D721Med (cell line): ENCODE measurements at regions not wholly inside any gene's neighbourhood (a gene's known extent, or its start where the extent isn't known, plus 50 kb on each side); places are given as distances from the start of the nearest gene placed in this dataset.

ENCODE experiments used
- DNase-seq: peaks from one replicate; pipeline ENCODE4 v3.0.0; 2011; ENCODE audit warnings: low spot score; ENCODE audit not compliant: insufficient read length
- FAIRE-seq: peaks from 2 replicates; lab custom pipeline; 2011; peaks lifted over from hg19 to GRCh38; lab: Jason Lieb, UNC
- TF ChIP-seq, protein P1 (sequence below): IDR thresholded peaks from 2 replicates; pipeline ENCODE4 v1.5.1; 2012; ENCODE audit warnings: mild to moderate bottlenecking, control low read depth; ENCODE audit not compliant: insufficient read depth; ENCODE audit errors: missing control alignments

DNA sequence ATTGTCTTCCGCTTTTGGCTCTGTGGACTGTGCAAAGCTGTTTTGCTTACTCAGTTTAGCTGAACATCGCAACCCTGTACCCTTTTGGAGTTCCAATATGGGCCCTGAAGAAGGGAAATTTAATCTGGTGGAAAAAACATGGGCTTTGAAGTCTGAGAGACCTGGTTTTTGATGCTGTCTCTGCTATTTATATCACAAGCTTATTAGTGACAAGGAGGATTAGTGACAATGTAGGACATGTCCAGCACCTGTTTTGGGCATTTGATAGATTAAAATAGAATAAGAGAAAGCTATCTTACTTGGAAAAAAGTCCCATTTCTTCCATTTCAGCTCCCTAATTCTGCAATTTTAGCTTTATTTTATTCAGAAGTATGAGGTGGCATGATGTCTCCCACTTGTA, 417.3 kb downstream of the SPRY1 start:
- no peak for DNase-seq
- FAIRE-seq = no peak
- TF ChIP-seq, protein P1, sequence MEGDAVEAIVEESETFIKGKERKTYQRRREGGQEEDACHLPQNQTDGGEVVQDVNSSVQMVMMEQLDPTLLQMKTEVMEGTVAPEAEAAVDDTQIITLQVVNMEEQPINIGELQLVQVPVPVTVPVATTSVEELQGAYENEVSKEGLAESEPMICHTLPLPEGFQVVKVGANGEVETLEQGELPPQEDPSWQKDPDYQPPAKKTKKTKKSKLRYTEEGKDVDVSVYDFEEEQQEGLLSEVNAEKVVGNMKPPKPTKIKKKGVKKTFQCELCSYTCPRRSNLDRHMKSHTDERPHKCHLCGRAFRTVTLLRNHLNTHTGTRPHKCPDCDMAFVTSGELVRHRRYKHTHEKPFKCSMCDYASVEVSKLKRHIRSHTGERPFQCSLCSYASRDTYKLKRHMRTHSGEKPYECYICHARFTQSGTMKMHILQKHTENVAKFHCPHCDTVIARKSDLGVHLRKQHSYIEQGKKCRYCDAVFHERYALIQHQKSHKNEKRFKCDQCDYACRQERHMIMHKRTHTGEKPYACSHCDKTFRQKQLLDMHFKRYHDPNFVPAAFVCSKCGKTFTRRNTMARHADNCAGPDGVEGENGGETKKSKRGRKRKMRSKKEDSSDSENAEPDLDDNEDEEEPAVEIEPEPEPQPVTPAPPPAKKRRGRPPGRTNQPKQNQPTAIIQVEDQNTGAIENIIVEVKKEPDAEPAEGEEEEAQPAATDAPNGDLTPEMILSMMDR = no peak

DNA sequence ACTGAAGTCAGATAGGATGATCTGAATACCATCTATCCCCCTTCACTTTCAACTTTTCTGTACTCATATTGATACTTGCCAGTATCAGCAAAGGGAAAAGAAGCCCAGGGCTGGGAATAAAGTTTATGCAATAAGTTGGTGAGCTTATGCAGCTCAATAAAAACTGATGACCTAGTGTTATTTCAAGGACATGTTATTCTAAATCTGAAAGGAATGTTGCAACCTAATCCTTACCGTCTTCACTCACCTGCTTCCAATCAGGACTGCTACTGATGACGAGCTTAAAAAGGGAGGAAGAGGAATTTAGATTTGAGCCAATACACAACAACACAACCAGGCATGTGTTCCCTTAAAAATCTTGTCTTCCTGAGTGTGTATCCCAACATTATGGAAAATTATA, 419.9 kb downstream of the SPRY1 start:
- DNase-seq = no peak
- no peak for FAIRE-seq
- TF ChIP-seq, protein P1 = no peak

DNA sequence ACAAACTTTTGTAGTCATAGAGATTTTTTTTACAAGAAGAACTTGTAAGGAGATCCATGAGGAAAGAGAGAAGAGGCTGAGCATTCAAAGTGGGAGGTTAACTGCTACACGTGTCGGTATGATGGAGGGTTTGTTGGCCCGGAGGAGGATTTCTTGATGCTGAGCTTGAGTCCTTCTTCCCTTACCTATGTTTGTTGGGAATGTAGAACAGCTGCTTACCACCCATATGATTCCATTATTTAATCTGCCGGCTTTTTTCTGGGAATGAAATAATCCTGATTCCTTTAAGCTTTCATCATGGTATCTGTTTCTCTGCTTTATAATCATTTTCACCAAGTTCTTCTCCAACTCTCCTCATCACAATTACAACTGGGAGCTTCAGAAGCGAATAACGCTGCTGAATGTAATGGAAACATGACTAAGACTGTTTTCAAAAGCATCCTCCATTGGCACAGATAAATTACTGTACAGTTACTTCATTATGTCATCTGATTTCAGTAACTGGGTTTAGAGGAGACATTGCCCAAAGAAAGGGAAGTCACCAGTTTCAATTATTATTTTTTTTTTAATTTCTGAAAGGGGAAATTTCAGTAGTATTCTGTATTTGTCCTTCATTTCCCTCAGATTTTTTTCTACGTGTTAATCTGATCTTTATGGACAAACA, 420.6 kb downstream of the SPRY1 start:
- DNase-seq = no peak
- TF ChIP-seq, protein P1 = no peak
- FAIRE-seq = no peak

DNA sequence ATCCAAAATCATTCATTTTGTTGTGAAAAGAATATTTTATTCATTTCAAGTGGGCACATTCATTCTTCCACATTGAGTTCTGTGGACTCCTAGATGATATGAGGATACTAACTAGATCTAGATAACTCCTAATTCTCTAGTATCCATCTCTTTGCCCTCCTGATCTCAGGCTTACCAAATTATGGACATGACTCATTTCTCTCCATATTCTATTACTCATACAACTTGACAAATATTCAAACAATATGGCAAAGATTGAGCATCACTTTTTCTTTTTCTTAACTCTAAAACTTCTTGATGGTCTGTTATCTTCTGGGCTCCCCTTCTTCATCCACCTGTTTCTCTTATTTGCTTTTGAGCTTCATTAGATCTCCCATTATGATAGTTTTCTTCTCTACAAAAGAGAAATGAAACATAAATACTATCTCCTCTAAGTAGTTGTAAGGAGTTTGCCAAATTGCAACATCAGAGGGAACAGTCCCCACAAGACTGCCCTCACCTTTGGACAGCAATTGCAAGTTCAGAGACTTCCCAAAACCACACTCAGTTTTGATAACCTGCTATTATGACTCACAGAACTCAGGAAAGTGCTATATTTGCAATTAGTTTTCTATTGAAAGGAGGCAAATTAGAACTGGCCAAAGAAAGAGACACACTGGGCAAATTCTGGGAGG, 422.9 kb downstream of the SPRY1 start:
- TF ChIP-seq, protein P1 = no peak
- no peak for FAIRE-seq
- no peak for DNase-seq

DNA sequence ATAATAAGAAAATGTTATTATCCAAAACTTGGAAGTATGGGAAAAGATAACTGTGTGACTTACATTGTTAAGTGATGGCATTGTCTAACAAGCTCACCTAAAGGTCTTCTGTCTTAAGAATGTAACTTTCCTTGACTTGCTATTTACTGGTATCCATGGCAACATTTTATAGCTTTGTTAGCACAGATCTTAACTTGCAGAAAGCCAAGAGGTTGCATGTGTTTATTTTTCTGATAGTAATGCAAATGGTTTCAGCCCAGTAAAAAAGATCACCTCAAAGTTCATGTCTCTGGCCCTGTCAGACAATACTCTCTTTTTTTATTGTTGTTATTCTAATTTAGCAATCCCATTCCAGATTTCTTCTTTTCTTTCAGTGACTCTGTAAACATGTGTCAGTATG, 425.3 kb downstream of the SPRY1 start:
- TF ChIP-seq, protein P1 = no peak
- DNase-seq (no peak), FAIRE-seq (no peak)

DNA sequence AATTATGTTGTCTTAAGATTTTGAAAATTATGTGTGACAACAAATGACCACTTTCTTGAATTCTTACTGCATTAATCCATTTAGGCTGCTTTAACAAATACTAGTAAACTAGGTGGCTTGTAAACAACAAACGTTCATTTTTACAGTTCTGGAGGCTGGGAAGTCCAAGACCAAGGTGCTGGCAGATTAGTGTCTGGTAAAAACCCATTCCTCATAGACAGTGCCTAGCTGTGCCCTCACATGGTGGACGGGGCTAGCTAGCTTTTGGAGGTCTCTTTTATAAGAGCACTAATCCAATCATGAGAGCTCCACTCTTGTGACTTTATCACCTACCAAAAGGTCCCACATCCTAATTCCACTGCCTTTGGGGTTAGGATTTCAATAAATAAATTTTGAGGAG, 425.8 kb downstream of the SPRY1 start:
- FAIRE-seq = no peak
- TF ChIP-seq, protein P1 = no peak
- DNase-seq = no peak

DNA sequence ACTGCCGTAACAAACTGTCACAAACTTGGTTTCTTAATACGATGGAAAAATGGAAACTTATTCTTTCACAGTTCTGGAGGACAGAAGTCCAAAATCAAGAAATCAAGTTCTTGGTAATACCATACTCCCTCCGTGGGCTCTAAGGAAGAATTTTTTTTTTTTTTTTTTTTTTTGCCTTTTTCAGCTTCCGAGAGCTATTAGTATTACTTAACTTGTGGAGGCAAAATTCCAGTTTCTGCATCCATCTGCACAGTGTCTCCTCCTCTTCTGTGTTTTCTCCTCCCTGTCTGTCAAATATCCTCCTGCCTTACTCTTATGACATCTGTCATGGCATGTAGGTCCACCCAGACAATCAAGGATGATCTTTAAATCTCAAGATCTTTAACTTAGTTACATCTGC, 426.6 kb downstream of the SPRY1 start:
- FAIRE-seq (no peak), DNase-seq (no peak)
- TF ChIP-seq, protein P1 = no peak
